Skin of body (tissue), 1 donor: ENCODE measurements at regions not wholly inside any gene's neighbourhood (a gene's known extent, or its start where the extent isn't known, plus 50 kb on each side); places are given as distances from the start of the nearest gene placed in this dataset.
"Not testable (repeated sequence)": the region's sequence is repeated elsewhere in the genome, so short reads cannot be mapped to it uniquely, and the experiment has no call there.

Experiments used
- DNase-seq: peaks from one replicate; lab custom pipeline; 2025; lab: John Stamatoyannopoulos, UW

DNA sequence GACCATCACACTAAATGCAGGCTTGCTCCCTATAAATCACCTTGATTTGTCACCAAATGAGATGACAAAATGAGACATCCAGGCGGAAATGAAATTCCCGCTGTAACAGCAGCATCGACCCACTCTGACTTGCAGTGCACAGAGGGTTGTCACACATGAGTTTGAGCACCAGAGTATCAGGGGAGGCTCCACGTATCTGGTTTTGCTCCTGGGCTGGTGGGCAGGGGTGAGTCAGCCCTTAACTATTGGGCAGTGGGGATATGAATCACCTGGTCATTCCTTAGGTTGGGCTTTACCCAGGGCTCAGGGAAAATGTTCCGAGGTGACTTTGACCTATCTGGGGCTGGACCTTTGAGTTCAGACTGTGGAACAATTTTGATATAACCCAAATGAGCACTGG is 245.2 kb upstream of the CCL2 start:
- no peak for DNase-seq

GRCh38 chr17:34010534-34010933 is 244.6 kb upstream of the CCL2 start:
- DNase-seq: no peak

DNA sequence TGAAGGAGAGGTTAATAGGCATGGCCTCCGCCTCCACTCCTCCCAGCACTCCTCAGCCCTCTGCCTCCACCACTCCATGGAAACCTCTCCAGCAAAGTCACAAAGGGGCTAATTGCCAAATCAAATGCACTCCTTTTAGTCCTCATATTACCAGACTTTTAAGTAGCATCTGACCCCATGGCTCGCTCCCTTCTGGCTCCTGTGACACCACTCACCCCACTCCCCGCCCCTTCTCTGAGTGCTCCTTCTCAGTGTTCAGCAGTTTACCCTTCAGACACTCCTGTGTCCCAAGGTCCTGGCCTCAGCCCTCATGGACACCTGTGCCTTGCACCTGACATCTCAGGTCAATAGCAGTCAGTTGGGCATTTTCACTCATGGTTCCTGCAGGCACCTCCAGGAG is 243.5 kb upstream of the CCL2 start:
- DNase-seq: no peak

GRCh38 chr17:34012709-34013375 is 242.2 kb upstream of the CCL2 start:
- no peak for DNase-seq

- no peak for DNase-seq
Observed at GRCh38 chr17:34015253-34015652, 239.8 kb upstream of the CCL2 start.

DNA sequence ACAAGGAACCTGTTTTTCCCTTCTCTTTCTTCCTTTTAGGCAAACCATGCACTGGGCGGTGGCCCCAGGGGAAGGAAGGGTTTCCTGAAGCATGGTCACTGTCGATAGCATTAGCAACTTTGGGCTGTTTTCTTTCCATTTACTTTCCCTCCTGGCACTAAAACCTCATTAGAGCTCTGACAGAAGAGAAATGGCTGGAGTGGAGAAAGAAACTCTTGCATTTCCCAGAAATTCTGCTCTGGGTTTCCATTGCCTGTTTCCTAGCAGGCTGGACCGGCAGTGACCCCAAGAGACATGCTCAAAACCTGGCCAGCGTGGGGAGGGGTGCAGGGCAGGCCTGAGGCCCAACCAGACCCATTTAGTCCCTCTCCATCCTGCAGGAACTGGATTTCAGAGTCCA is 230.7 kb upstream of the CCL2 start:
- DNase-seq: no peak

DNA sequence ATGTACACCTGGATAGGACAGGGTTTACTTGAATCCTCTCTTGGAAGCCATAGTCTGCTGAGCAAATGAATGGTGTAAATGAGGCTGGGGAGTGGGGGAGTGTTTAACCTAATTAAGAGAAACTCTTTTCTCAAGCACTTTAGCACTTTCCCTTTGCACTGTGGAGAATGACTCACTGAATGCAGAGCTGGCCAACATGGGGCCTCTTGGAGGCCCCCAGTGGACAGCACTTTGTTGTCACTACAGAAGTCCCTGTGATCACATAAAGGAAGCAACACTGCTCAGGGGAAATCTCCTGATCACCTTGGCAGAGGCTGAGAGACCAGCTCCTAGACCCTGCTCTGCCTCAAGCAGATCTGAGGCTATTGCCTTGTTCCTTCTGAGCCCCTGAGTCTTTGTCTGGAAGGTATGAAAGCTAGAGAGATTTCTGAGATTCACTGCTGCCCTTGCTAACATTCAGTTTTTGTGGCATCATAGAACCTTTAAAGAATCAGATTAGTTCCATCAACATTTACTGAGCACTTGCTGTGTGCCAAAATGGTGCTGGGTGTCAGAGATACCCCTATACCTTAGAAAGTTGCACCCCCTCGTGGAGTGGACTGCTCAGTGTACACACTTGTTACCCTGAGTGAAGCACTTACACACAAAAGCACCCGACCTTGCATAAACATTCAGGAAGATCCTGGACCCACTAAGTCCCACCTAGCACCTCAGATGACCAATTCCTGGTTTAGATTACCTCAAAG is 230.1 kb upstream of the CCL2 start:
- DNase-seq: no peak

DNA sequence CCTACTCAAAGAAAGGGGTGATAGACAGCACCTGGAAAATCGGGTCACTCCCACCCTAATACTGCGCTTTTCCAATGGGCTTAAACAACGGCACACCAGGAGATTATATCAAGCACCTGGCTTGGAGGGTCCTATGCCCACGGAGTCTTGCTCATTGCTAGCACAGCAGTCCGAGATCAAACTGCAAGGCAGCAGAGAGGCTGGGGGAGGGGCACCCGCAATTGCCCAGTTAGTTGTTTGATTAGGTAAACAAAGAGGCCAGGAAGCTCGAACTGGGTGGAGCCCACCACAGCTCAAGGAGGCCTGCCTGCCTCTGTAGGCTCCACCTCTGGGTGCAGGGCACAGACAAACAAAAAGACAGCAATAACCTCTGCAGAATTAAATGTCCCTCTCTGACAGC is 224.5 kb upstream of the CCL2 start:
- not testable (repeated sequence) for DNase-seq

DNA sequence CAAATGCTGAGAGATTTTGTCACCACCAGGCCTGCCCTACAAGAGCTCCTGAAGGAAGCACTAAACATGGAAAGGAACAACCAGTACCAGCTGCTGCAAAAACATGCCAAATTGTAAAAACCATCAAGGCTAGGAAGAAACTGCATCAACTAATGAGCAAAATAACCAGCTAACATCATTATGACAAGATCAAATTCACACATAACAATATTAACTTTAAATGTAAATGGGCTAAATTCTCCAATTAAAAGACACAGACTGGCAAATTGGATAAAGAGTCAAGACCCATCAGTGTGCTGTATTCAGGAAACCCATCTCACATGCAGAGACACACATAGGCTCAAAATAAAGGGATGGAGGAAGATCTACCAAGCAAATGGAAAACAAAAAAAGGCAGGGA is 222.8 kb upstream of the CCL2 start:
- DNase-seq: not testable (repeated sequence)

- DNase-seq: not testable (repeated sequence)
Observed at GRCh38 chr17:34038786-34039185, 216.3 kb upstream of the CCL2 start.

DNA sequence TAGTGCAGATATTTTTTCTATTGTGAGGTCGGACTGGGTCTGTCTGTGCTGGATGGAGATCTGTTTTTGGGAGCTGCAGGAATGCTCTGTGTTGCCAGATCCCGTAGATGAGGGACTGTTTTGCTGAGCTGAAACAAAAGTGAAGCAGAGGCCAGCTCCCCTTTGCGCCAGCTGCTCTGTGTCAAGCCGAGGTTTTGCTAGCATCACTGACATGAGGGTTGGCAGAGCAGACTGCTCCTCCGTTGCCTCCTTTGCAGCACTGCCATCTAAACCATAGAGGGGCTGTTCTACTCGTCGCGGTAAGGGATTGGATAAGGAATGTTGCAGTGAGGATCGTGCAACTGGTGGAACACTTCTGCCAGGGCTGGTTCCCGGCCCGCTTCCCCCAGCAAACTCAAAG is 215.9 kb upstream of the CCL2 start:
- not testable (repeated sequence) for DNase-seq

DNA sequence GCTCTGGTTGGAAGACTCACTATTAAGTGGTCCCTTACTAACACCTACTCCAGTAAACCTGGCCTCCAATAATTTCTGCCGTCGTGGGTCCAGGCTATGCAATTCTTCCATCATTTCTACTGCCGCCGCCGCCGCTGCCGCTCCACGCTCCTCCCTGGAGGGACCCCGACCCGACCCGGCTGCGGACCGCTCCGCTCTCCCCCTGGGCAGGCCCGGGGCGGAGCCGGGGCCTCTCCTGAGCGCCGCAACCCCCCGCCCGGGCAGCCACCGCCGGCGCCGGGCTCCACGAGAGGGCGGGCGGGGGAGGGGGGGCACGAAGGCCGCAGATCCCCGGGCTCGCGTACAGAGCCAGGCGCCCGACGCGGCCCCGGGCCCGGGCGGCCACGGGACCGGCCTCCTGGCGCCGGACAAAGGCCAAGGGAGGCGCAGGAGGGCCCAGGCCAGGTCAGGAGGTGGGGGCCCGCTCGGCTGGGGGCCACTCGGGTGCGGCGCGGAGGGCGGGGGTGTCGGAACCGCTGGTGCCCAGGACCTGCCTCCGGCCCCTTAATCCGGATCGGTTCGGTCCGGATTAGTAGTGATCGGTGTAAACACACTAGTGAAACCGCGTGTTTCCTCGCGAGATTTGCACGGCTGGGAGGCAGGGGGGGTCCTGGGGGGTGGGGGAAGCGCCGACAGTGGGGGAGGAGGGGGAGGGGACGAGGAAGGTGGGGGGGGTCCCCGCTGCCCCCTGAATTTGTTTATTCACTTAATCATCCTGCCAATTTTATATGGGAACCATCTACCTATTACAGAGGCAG is 215.1 kb upstream of the CCL2 start:
- DNase-seq: not testable (repeated sequence)

GRCh38 chr17:34045990-34046389 is 209.1 kb upstream of the CCL2 start:
- DNase-seq: no peak

- no peak for DNase-seq
Observed at GRCh38 chr17:34051046-34051445, 204.0 kb upstream of the CCL2 start.

DNA sequence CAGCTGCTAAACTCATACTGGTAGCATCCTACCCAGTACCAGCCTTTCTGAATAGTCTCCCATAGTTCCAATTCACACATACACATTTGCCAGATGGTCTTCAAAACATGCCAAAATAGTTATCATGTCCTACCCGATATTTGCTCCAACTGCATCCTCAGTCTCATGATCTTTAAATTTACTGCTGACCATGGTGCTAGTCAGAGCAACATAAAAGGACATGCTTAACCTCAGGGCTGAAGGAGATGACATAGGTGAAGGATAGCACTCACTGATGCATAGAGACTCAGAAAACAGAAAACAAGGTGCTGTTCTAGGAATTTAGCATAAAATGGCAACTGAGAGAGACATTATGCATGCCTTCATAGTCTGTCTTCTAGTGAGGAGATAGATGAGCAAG is 200.6 kb upstream of the CCL2 start:
- no peak for DNase-seq

GRCh38 chr17:34055606-34056005 is 199.5 kb upstream of the CCL2 start:
- DNase-seq: no peak

GRCh38 chr17:34059423-34060220 is 195.5 kb upstream of the CCL2 start:
- DNase-seq: no peak

- no peak for DNase-seq
Observed at GRCh38 chr17:34066528-34066927, 188.6 kb upstream of the CCL2 start.

DNA sequence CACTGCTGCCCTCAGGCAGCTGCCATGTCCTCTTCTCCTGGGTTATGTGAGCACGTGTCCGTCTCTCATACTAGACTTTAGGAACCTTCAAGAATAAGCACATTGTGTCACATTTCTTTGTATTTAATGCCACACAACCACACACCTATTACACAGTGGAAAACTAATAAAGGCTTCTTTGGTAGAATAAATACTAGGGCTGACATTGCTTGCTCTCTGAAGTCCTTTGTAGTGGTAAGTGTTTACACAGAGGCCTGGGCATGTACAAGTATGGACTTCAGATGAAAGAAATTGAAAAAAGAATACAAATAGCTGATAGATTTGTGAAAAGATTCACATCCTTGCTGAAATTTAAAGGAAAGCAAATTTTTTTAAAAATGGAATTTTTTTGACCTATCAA is 188.1 kb upstream of the CCL2 start:
- no peak for DNase-seq

- no peak for DNase-seq
Observed at GRCh38 chr17:34068571-34068970, 186.5 kb upstream of the CCL2 start.

- DNase-seq: no peak
Observed at GRCh38 chr17:34070712-34071111, 184.4 kb upstream of the CCL2 start.
